Activated naive CD8-positive, alpha-beta T cell (primary cell): ENCODE measurements at regions not wholly inside any gene's neighbourhood (a gene's known extent, or its start where the extent isn't known, plus 50 kb on each side); places are given as distances from the start of the nearest gene placed in this dataset.

Experiments used
- H3K27ac Mint-ChIP-seq: one replicate; pipeline ENCODE4 v1.8.0; 2021; ENCODE audit warnings: mixed read lengths
- H3K27me3 Mint-ChIP-seq: one replicate; pipeline ENCODE4 v1.8.0; 2021; ENCODE audit warnings: mixed read lengths
- H3K36me3 Mint-ChIP-seq: one replicate; pipeline ENCODE4 v1.8.0; 2021; ENCODE audit warnings: mixed read lengths
- H3K4me1 Mint-ChIP-seq: one replicate; pipeline ENCODE4 v1.8.0; 2021; ENCODE audit warnings: low read depth, mixed read lengths
- H3K4me3 Mint-ChIP-seq: one replicate; pipeline ENCODE4 v1.8.0; 2021; ENCODE audit warnings: mild to moderate bottlenecking, mixed read lengths
- H3K9me3 Mint-ChIP-seq: one replicate; pipeline ENCODE4 v1.8.0; 2021; ENCODE audit warnings: low read depth, mixed read lengths

- no peaks in the 10 kb centered on the region for H3K36me3 Mint-ChIP-seq
- no peaks in the 10 kb centered on the region for H3K27me3 Mint-ChIP-seq
- peaks cover 10% of the 10 kb centered on the region for H3K9me3 Mint-ChIP-seq
- no peak overlapping the region for H3K4me3 Mint-ChIP-seq
- H3K27ac Mint-ChIP-seq, result no peak overlapping the region
- no peaks in the 10 kb centered on the region for H3K4me1 Mint-ChIP-seq
Measured at GRCh38 chr3:89964347-89964746, 856.9 kb downstream of the EPHA3 start.

- H3K4me3 Mint-ChIP-seq, result no peak overlapping the region
- H3K36me3 Mint-ChIP-seq, result no peaks in the 10 kb centered on the region
- no peaks in the 10 kb centered on the region for H3K27me3 Mint-ChIP-seq
- peaks cover 21% of the 10 kb centered on the region for H3K9me3 Mint-ChIP-seq
- no peaks in the 10 kb centered on the region for H3K4me1 Mint-ChIP-seq
- H3K27ac Mint-ChIP-seq, result no peak overlapping the region
Measured at GRCh38 chr3:89966877-89967665, 859.6 kb downstream of the EPHA3 start.

GRCh38 chr3:89971329-89971728 is 863.9 kb downstream of the EPHA3 start:
- H3K27me3 Mint-ChIP-seq, result no peaks in the 10 kb centered on the region
- H3K27ac Mint-ChIP-seq, result no peak overlapping the region
- H3K4me1 Mint-ChIP-seq, result no peaks in the 10 kb centered on the region
- no peak overlapping the region for H3K4me3 Mint-ChIP-seq
- peaks cover 14% of the 10 kb centered on the region for H3K9me3 Mint-ChIP-seq
- no peaks in the 10 kb centered on the region for H3K36me3 Mint-ChIP-seq

- Mint-ChIP-seq H3K27ac (no peak overlapping the region), H3K27me3 (no peaks in the 10 kb centered on the region), H3K36me3 (no peaks in the 10 kb centered on the region), H3K9me3 (peaks cover 12% of the 10 kb centered on the region), H3K4me1 (no peaks in the 10 kb centered on the region), H3K4me3 (no peak overlapping the region)
Measured at GRCh38 chr3:89973156-89973555, 865.7 kb downstream of the EPHA3 start.

- Mint-ChIP-seq H3K4me3 (no peak overlapping the region), H3K27me3 (no peaks in the 10 kb centered on the region), H3K27ac (no peak overlapping the region), H3K9me3 (peaks cover 11% of the 10 kb centered on the region), H3K36me3 (no peaks in the 10 kb centered on the region), H3K4me1 (no peaks in the 10 kb centered on the region)
Measured at GRCh38 chr3:89974903-89975519, 867.6 kb downstream of the EPHA3 start.

- H3K27me3 Mint-ChIP-seq, result no peaks in the 10 kb centered on the region
- H3K27ac Mint-ChIP-seq, result no peak overlapping the region
- H3K9me3 Mint-ChIP-seq, result peaks cover 14% of the 10 kb centered on the region
- H3K4me1 Mint-ChIP-seq, result no peaks in the 10 kb centered on the region
- no peak overlapping the region for H3K4me3 Mint-ChIP-seq
- H3K36me3 Mint-ChIP-seq, result no peaks in the 10 kb centered on the region
Measured at GRCh38 chr3:89983449-89983848, 876.0 kb downstream of the EPHA3 start.

GRCh38 chr3:90005281-90005847 is 897.9 kb downstream of the EPHA3 start:
- Mint-ChIP-seq H3K27ac (no peak overlapping the region), H3K36me3 (no peaks in the 10 kb centered on the region), H3K4me1 (no peaks in the 10 kb centered on the region), H3K9me3 (peaks cover 16% of the 10 kb centered on the region), H3K4me3 (no peak overlapping the region), H3K27me3 (no peaks in the 10 kb centered on the region)

GRCh38 chr3:90007778-90008499 is 900.5 kb downstream of the EPHA3 start:
- H3K4me1 Mint-ChIP-seq, result no peaks in the 10 kb centered on the region
- H3K27me3 Mint-ChIP-seq, result no peaks in the 10 kb centered on the region
- no peak overlapping the region for H3K4me3 Mint-ChIP-seq
- H3K9me3 Mint-ChIP-seq, result peaks cover 16% of the 10 kb centered on the region
- H3K27ac Mint-ChIP-seq, result no peak overlapping the region
- H3K36me3 Mint-ChIP-seq, result no peaks in the 10 kb centered on the region

- no peaks in the 10 kb centered on the region for H3K4me1 Mint-ChIP-seq
- no peaks in the 10 kb centered on the region for H3K36me3 Mint-ChIP-seq
Measured at GRCh38 chr3:90010341-90010740, 902.9 kb downstream of the EPHA3 start.

GRCh38 chr3:90011131-90011530 is 903.7 kb downstream of the EPHA3 start:
- Mint-ChIP-seq H3K9me3 (peaks cover 8% of the 10 kb centered on the region), H3K4me1 (no peaks in the 10 kb centered on the region), H3K36me3 (no peaks in the 10 kb centered on the region), H3K27me3 (no peaks in the 10 kb centered on the region), H3K27ac (no peak overlapping the region), H3K4me3 (no peak overlapping the region)

More at GRCh38 chr3:90010341-90010740, 902.9 kb downstream of the EPHA3 start:
- H3K9me3 Mint-ChIP-seq, result peaks cover 8% of the 10 kb centered on the region
- no peak overlapping the region for H3K4me3 Mint-ChIP-seq
- H3K27ac Mint-ChIP-seq, result no peak overlapping the region
- no peaks in the 10 kb centered on the region for H3K27me3 Mint-ChIP-seq

GRCh38 chr3:90011596-90011995 is 904.2 kb downstream of the EPHA3 start:
- H3K27ac Mint-ChIP-seq, result no peak overlapping the region
- no peaks in the 10 kb centered on the region for H3K36me3 Mint-ChIP-seq
- peaks cover 8% of the 10 kb centered on the region for H3K9me3 Mint-ChIP-seq
- H3K27me3 Mint-ChIP-seq, result no peaks in the 10 kb centered on the region
- no peaks in the 10 kb centered on the region for H3K4me1 Mint-ChIP-seq
- no peak overlapping the region for H3K4me3 Mint-ChIP-seq

GRCh38 chr3:90011996-90012395 is 904.6 kb downstream of the EPHA3 start:
- Mint-ChIP-seq H3K27ac (no peak overlapping the region), H3K27me3 (no peaks in the 10 kb centered on the region), H3K9me3 (peaks cover 8% of the 10 kb centered on the region), H3K4me3 (no peak overlapping the region), H3K4me1 (no peaks in the 10 kb centered on the region), H3K36me3 (no peaks in the 10 kb centered on the region)

GRCh38 chr3:90015688-90016356 is 908.4 kb downstream of the EPHA3 start:
- Mint-ChIP-seq H3K4me3 (no peak overlapping the region), H3K36me3 (no peaks in the 10 kb centered on the region), H3K9me3 (peaks cover 8% of the 10 kb centered on the region), H3K27ac (no peak overlapping the region), H3K4me1 (no peaks in the 10 kb centered on the region), H3K27me3 (no peaks in the 10 kb centered on the region)

- Mint-ChIP-seq H3K36me3 (no peaks in the 10 kb centered on the region), H3K4me3 (no peak overlapping the region), H3K27me3 (no peaks in the 10 kb centered on the region), H3K27ac (no peak overlapping the region), H3K4me1 (no peaks in the 10 kb centered on the region), H3K9me3 (peaks cover 8% of the 10 kb centered on the region)
Measured at GRCh38 chr3:90016555-90016954, 909.1 kb downstream of the EPHA3 start.
